Limb (tissue), 2 donors: ENCODE measurements at regions not wholly inside any gene's neighbourhood (a gene's known extent, or its start where the extent isn't known, plus 50 kb on each side); places are given as distances from the start of the nearest gene placed in this dataset.

ENCODE experiments used
- DNase-seq, 2 donors: peaks; one replicate each; pipeline ENCODE4 v3.0.0-alpha.2; 2016; ENCODE audit errors: extremely low spot score in 2 of 2

DNA sequence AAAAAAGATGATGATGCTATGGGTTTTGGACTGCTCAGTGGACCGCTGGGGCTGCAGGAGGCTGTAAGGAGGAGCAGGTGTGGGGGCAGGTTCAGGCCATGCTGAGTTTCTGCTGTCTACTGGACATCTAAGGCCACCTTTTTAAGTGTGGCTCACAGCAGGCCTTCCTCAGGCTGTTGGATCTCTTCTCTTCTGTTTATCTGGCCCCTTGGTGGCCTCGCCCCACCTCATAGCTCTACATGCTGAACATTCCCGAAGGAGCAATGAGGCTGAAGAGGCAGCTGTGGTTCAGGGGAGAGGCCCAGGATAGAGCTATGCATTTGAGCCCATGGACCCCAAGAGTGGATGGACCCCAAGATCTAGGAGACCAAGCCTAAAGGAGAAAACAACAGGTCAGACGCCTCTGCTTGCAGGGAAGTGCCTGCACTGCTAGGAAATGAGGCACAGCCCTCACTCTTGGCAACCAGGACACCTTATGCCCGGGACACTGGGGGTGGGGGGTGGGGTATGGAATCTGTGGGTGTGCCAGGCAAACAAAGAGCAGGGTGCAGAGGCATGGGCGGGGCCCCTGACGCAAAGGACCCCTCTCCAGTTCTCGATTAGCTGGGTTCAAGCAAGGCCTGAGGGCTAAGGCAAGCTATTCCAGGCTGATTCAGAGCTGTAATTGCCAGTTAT is 168.9 kb downstream of the BCOR start:
- no peak for DNase-seq

DNA sequence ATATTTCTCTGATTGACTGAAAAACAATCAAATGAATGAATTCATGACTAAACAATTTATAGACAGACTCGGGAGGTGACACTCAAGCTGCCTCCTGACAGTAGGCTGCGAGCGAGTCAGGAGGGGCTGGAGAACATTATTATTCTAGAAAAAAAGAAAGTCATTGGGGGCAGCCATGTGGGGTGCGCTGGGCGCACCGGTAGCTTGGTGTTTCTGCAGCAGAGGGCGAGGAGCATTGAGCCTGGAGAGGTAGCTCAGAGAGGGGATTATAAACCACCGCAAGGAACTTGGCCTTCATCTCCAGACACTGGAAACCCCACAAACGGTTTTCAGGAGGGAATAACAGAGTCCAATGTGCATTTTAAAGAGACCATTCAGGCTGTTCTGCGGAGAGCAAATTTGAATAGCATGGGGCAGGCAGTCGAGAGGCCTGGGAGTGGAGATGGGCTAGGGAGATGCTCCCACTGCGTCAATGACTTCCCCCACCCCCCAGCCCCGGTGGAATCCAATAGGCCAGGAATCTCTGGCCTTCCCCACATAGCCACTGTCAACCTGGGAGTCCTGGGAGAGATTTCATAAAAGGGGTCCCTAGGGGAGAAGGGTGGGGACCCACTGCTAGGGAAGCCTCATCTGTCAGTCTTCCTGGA is 168.3 kb downstream of the BCOR start:
- DNase-seq = no peak

DNA sequence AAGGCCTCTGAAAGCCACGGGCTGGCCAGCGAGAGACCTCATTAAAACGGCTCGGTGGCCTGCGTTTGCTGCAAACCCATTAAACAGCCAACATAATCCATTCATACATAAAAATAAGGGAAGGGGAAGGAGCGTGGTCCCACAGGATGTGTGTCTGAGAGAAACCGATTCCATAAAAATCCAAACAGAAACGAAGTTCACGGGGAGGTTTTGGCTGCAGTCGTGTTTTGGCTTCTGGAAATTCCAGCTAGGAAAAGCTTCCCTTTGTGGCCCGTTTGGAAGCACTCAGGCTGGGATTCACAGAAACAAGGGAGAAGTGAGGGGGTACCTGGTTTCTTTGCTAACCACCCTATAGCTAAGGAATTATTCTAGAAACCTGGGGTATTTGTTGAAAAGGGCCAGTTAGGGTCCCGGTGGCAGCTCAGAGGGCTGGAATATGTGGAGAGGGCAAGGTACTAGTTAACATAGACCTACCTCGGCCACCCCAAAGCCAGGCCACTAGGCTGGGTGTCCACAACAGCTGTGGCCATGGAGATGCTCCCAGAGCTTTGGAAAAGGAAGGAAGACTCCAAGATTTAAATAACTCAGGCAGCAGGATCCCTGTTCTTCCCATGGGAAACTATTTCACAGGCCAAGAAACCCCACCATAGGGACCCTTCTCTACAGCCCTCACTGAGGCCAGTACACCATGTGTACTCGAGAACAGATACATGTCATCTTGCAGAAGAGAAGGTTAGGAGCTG is 166.8 kb downstream of the BCOR start:
- no peak for DNase-seq

DNA sequence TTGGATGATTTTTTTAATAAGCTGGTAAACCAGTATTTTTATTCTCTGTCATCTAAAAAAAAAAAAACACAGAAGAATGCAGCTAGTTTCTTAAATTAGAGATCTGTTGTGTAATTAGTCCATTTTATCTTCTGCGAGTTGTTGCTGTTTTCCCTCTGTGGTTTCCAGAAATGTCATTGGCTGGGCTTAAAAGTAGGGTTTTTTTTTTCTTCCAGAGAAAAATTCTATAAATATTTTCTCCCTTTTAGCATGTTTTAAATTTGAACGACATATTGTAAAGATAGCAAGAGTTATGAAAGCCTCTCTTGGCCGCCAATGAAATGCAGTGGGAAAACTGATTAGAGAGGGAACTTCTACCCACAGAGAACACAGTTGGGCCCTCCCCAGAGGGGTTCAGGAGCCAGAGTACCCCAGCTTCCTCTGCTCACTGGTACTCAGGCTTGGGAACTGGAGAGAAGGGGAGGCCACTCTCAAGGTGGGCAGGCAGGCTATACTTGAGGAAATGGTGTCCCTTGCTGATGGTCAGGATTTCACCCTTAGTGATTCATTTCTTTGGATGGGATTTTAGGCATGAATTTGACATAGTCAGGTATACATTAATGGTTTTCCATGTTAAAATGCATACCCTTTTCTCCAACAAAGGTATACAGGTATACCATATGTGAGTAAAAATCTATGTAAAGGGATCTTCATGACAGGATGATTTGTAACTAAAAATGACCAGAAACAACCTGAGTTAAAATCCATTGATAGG is 166.1 kb downstream of the BCOR start:
- DNase-seq = no peak

DNA sequence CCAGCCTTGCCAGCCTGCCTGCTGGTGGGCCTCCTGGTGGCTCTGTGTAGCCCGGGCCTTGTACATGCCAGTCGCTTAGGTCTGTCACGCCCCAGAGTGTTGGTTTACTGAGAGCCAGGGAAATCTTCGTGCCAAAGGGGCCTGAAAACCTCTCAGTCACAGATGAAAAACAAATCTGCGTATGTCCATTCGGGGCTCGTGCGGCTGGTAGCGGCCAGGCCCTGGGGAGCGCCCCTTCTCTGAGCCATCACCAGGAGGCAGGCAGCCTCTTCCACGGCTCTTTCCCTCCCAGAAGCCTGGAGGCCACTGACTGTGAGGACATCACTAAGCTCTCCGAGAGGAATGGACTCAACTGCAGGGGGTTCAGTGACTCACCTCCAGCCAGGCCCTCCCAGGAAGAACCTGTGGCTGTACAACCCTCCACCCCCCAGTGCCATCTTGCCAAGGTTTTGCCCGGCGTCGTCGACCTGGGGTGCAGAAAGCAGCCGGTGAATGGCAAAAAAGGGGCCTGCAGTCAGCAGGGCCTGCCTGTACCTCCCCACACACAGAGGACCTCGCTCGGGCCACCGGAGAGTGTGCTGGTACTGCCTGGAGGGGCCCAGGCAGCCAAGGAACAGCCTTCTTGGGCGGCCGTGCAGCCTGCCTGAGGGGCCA is 162.2 kb downstream of the BCOR start:
- no peak for DNase-seq

DNA sequence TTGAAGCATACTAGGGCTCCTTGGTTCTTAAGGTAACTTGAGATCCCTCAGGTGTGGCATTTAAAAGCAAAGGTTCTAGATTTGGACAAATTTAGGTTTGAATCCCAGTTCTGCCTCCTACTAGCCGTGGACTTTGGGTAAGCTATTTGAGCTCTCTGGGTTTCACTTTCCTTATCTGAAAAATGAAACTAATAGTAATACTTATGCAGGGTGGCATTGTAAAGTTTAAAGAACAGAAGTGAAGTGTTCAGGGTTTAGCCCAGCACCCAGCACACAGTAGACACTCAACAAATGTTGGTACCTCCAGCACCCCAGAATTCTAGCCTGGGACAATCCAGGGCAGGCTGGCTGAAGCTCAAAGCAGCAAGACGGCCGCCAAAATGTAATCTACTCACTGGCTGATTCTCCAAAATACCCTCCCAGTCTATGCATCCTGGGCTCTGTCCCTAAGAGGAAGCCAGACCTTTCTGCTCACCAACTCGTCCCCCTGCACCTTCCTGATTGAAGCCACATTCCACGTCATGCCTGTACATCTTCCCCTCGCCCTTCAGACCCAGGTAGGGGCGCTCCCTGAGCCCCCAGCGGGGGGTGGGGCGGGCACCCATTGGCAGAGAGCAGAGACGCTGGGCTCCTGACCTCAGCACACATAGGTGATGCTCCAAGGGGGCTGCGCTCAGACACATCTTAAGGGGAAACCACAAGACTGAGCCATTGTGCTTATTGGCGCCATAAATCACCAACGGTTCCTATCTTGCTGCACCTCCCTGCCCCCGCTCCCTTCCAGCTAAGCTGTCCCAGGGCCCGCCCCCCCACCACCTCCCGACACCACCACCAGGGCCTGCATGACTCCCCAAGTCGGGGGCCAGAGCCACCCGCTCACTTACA is 160.6 kb downstream of the BCOR start:
- no peak for DNase-seq

DNA sequence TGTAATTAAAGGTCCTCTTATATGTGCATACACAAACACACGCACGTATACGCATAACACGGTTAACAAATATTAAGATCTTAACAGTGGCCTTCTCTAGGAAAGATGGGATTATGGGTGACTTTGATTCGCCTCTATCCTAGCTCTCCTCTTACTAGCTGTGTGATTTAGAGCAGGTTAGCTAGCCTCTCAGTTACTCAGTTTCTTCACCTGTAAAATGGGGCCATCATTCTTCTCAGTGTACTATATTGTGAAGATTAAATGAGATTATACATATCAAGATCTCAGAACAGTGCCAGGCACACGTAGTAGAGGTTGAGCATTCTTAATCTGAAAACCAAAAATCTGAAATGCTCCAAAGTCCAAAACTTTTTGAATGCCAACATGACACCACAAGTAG is 159.3 kb downstream of the BCOR start:
- no peak for DNase-seq

DNA sequence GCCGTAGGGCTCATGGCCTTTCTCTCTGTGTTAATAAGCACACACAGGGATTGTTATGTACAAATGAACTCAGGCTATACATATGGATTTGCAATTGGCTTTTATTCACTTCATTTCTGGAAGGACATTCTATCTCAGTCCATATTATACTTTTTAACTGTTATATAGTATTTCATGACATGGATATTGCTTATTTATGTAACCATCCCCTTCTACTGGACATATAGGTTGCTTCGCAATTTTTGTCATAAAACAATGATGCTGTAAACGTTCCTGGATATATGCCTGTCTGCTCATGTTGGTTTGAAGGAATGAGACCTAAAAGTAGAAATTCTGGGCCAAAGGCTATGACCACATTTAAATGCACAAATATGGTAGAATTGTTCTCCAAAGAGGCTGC is 158.1 kb downstream of the BCOR start:
- DNase-seq = no peak

DNA sequence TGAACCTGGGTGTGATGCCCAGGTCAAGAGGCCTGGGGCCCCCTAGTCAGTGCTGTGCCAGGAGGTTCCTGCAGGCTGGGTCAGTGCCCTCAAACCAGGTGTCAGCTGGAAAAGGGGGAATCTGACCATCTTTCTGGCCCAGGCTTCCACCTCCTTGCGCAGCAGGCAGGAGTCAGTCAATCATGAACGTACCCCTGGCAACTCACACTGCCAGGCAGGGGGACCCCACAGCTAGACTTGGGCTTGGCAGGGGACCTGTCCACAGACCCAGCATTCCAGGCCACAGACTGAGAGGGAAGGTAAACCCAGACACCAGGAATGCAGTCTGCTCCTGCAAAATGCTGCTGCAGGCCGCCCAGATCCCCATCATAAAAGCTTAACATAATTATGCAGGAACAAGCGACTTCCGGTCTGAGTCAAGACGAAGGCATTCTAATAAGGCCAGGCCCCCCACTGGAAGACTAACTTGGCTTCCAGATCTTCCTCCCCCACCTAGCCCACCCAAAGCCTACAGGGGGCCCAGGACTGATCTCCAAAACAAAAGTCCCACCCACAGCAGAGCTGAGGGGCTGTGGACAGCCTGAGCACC is 156.3 kb downstream of the BCOR start:
- no peak for DNase-seq

DNA sequence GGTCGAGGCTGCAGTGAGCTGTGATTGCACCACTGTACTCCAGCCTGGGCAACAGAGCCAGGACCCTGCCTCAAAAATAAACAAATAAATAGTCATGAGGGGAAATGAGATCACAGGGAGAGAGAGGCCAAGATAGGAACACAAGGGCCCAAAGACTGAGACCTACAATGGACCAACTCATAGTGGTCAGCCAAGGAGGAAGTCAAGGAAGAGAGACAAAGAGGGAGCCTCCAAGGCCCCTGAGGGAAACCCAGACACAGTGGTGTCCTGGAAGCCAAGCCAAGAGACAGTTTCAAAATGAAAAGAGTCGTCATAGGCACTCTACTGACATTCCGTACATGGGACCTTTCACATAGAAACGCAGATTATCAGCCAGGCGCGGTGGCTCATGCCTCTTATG is 153.3 kb downstream of the BCOR start:
- DNase-seq = no peak

DNA sequence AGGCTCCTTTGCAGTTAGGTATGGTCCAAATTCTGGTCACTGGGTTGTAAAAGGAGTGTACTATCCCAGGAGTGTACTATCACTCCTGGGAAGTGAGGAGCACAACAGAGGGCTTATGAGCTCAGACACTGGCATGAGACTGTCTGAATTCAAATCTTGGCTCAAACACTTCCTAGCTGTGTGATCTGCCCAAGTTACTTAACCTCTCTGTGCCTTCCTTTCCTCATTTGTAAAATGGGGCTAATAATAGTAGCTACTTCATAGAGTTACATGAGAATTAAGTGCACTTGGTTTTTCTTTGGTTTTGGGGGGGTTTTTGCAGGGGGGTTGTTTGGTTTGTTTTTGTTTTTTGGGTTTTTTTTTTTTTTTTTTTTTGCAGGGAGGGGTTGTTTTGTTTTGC is 152.0 kb downstream of the BCOR start:
- DNase-seq = no peak

DNA sequence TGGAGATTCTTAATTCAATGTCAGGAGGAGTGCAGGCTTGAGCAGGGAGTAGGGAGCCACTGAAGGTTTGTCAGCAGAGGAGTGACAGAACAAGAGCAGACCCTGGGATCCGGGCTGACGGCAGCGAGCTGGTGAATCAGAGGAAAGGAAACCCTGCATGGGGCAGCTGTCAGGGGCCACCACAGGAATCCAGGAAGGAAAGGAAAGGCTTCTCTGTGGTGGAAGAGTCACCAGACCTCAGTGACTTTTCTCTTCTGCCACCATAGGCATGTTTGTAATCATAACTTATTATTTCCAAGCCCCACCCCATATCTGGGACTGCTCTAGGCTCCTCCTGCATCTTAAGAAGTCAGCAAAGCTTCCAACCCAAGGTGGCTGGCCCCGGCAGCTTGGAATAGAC is 150.9 kb downstream of the BCOR start:
- DNase-seq = no peak

DNA sequence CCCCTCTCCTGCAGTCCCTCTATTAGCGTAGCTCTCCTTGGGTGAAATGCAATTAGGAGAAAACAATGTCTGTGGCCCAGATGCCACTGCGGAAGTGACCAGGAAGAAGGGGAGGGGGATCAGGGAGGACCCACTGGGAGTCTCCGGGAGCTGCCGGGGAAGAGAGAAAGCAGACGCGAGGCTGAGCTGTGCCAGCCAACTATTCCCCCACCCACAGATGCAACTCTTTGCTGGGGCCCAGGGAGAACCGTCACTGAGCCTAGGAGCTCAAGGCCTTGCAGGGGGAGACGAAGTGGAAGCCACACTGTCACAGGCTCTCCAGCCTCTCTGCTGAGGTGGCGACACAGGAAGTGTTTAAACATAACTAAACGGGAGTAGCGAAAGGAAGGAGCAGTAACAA is 149.2 kb downstream of the BCOR start:
- DNase-seq = no peak

DNA sequence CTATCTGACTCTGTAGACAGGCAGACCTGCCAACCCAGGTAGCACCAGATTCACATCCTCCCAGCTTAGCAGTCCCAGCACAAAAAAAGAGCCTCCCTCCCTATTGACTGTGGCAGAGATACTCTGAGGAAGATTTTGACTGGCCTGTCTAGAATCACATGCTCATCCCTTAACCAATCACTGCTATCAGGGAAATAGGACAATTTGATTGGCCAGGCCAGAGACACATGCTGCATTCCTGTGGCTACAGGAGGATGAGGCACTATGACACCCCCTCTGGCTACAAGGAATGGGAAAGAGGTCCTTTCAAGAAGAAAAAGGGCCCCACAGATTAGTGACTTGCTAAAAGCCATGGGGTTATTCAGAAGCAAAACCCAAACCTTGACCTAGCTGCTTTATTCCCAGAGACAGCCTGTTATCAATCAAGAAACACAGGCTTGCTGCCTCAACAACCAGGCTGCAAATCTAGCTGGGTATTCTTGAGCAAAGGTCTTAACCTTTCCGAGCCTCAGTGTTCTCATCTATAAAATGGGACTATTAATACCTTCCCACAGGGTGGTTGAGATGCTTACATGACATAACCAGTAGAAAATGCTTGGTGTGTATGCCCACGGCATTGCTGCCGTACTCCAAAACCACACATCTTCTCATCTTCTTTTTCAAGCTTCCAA is 147.6 kb downstream of the BCOR start:
- no peak for DNase-seq

DNA sequence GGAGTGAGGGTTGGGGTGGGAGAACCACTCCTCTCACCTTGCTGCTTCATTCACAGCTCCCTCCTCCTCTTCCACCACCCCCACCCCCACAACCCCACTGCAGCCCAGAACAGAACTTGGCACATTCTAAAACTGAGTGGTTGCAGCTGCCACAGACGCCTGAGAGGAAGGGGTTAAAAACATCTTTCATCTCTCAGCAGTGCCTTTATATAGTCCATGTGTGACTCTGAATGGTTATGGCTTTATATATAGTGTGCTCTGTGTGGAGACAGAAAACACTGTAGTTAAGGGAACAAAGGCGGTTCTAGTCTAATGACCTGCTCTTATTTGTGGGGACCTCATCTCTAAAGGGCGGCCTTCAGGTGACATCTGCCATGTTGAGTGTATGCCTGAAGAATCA is 144.8 kb downstream of the BCOR start:
- DNase-seq = no peak

DNA sequence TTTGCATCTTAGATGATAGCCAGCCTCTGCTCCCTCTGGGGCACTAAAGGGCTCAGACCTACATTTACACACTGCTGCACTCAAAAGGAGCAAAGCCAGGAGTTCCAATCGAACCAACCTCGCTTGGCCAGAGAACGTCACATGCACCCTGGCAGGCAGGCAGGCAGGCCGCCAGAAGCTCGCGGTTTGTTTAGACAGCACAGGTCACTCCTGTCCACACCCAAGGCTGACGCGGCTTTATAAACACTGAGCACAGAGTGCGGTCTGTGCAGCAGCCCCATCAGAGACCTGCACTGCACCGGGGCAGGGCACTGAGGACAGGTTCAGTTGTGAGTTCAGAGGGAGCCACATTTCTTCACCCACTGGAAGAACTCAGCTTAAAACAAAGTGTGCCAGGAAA is 143.9 kb downstream of the BCOR start:
- peak in 1 of 2 donors; percentile 52 for DNase-seq

DNA sequence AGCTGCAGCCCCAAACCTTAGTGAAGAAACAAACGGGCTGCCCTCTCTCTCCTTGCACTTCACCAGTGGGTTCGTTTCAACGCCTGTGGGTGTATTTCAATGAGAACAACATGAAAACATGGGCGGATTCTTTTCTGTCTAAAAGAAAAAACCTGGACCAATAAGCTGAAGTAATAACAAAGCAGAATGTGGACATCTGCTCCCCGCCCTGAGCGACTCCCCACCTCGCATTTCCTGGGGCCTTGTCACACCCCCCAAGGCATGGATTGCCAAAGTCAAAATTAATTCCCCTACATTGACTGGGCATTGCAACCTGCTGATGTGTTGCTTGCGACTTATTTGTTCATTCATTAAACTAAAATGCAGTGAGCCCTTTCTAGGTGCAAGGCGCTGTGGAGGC is 142.9 kb downstream of the BCOR start:
- no peak for DNase-seq

DNA sequence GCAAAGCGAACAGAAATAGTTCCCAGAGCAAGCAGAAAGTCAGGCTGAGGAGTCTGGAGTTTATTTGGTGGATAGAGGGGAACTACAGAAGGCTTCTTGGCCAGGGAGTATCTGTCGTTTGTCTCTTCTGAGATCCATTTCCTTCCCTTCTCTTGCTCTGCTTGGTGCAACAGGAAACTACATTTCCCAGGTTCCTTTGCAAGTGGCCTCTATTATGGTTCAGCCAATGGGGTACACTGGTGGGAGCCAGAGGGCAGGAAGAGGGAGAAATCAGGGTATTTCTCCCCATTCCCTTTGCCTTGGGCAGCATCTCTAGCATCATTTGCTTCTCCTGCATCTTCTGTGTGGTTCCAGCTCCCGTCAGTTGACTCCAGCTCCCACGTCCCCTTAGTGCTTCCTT is 142.1 kb downstream of the BCOR start:
- no peak for DNase-seq

DNA sequence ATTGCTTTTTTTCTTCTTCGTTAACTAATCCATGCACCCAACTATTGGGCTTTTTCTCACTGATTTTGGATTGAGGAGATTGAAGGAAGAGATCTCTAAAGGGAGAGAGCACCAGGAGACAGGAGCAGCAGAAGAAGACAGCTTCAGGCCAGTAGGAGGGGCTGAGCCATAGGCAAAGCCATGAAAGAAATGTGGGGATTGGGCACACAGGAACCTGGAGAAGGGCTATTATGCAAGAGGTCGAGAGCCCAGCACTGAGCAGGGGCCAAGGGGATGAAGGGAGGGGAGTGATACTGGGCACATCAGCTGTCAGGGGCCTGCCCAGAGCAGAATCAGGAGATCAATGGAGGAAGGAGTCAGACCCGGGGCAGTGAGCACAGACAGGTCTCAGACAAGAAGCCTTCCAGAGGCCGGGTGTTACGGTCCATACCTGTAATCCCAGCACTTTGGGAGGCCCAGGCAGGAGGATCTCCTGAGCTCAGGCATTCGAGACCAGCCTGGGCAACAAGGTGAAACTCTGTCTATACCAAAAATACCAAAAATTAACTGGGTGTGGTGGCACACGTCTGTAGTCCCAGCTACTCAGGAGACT is 140.9 kb downstream of the BCOR start:
- no peak for DNase-seq
